ENCODE measurements at regions not wholly inside any gene's neighbourhood (a gene's known extent, or its start where the extent isn't known, plus 50 kb on each side); places are given as distances from the start of the nearest gene placed in this dataset.
A peak's percentile ranks its signal among the peaks of the same experiment; 100 is the strongest.
"Not testable (repeated sequence)": the region's sequence is repeated elsewhere in the genome, so short reads cannot be mapped to it uniquely, and the experiment has no call there.

DNA sequence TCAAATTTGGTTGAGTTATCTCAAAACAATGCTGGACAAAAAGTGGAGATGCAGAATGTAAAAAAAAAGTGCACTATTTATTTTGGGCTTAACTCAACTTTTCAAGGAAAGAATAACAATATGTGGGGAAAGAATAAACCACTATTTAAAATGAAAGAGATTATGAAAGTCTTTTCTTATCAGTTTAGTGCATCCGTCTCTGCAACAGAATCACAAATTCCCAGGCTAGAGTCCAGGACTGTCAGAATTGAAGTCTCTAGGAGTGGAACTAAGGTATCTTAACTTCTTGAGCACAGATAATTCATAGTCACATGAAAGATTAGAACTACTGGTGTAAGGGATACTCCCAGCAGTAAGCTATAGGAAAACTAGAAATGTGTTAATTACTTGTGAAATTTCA lies 1200.3 kb upstream of the LRRN3 start:
- no peak for DNase-seq
- H3K4me1 ChIP-seq, result no peaks in the 10 kb centered on the region

GRCh38 chr7:109893231-109893630 lies 1197.7 kb upstream of the LRRN3 start:
- H3K27ac ChIP-seq, result no peak overlapping the region
- DNase-seq, result peak in 1 of 4 donors; percentile 7
- no peak for TF ChIP-seq CTCF (IDR thresholded peaks at IDR 0.05)
- H3K9me3 ChIP-seq, result no peaks in the 10 kb centered on the region
- H3K36me3 ChIP-seq, result no peaks in the 10 kb centered on the region
- intact Hi-C loops (cut with DNase I), result no loop called here
- no peak for ATAC-seq
- no peaks in the 10 kb centered on the region for H3K4me1 ChIP-seq
- H3K4me3 ChIP-seq, result no peak overlapping the region
- no peaks in the 10 kb centered on the region for H3K27me3 ChIP-seq

More for the DNA sequence above, 1200.3 kb upstream of the LRRN3 start:
- no peak for ATAC-seq
- TF ChIP-seq CTCF (IDR thresholded peaks at IDR 0.05), result no peak
- no peak overlapping the region for H3K4me3 ChIP-seq
- no peak overlapping the region for H3K27ac ChIP-seq
- H3K36me3 ChIP-seq, result no peaks in the 10 kb centered on the region
- no peaks in the 10 kb centered on the region for H3K27me3 ChIP-seq
- intact Hi-C loops (cut with DNase I), result no loop called here
- no peaks in the 10 kb centered on the region for H3K9me3 ChIP-seq

DNA sequence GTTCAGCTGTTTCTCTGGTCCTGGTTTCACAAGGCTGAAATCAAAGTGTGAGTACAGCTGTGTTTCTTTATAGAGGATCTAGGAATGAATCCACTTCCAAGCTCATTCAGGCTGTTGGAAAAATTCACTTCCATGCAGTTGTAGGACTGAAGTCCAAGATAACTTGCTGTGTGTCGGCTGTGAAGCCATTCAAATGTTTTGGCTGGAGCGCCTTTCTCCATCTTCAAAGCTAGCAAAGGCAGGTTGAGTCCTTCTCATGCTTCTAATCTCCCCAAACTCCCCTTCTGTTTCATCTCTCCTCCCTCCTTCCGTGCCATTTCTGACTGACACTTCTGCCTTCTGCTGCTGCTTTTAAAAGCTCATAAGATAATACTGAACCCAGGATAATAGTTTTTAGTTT lies 1195.4 kb upstream of the LRRN3 start:
- intact Hi-C loops (cut with DNase I), result no loop called here

GRCh38 chr7:109901926-109902325 lies 1189.0 kb upstream of the LRRN3 start:
- no peak overlapping the region for H3K4me3 ChIP-seq
- no peak overlapping the region for H3K27ac ChIP-seq
- no peak for TF ChIP-seq CTCF (IDR thresholded peaks at IDR 0.05)
- intact Hi-C loops (cut with DNase I), result no loop called here
- ATAC-seq, result no peak
- no peak for DNase-seq
- H3K4me1 ChIP-seq, result no peaks in the 10 kb centered on the region
- no peaks in the 10 kb centered on the region for H3K9me3 ChIP-seq
- no peaks in the 10 kb centered on the region for H3K36me3 ChIP-seq
- no peaks in the 10 kb centered on the region for H3K27me3 ChIP-seq

More for the DNA sequence above, 1195.4 kb upstream of the LRRN3 start:
- ATAC-seq (no peak), DNase-seq (no peak)
- no peaks in the 10 kb centered on the region for H3K36me3 ChIP-seq
- no peaks in the 10 kb centered on the region for H3K9me3 ChIP-seq
- H3K4me1 ChIP-seq, result no peaks in the 10 kb centered on the region
- no peak overlapping the region for H3K27ac ChIP-seq
- H3K4me3 ChIP-seq, result no peak overlapping the region
- no peak for TF ChIP-seq CTCF (IDR thresholded peaks at IDR 0.05)
- H3K27me3 ChIP-seq, result no peaks in the 10 kb centered on the region

- ATAC-seq; H3K27me3 ChIP-seq; H3K36me3 ChIP-seq; H3K4me1 ChIP-seq; H3K4me3 ChIP-seq; H3K9me3 ChIP-seq; intact Hi-C loops (cut with DNase I); H3K27ac ChIP-seq: not testable (repeated sequence)
- DNase-seq, result peak in 1 of 4 donors; percentile 43
Observed at GRCh38 chr7:109905368-109906065, 1185.4 kb upstream of the LRRN3 start.

DNA sequence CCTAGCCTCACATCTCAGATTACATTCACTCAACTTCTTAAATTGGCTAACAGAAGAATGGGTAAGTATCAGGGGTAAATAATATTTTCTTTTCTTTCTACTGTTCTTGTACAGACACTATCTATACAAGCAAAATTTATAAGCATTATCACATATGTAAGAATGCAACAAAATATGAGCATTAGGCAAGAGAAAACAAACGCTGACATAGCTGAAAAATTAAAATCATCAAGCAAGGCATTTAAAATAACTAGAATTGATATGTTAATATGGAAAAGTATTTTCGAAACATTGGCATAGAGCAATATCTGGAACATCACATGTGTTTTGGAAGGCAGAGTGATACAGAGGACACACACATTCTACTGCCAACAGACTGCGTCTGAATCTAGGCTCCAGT lies 1175.3 kb upstream of the LRRN3 start:
- Histone ChIP-seq H3K36me3 (no peaks in the 10 kb centered on the region), H3K27me3 (no peaks in the 10 kb centered on the region), H3K27ac (no peak overlapping the region), H3K4me1 (no peaks in the 10 kb centered on the region), H3K4me3 (no peak overlapping the region), H3K9me3 (peaks cover 0 to 14% of the 10 kb centered on the region in 2 donors)
- DNase-seq (no peak), ATAC-seq (no peak)
- no peak for TF ChIP-seq CTCF (IDR thresholded peaks at IDR 0.05)
- intact Hi-C loops (cut with DNase I), result no loop called here
